HG03095 (cell line): ENCODE measurements at regions not wholly inside any gene's neighbourhood (a gene's known extent, or its start where the extent isn't known, plus 50 kb on each side); places are given as distances from the start of the nearest gene placed in this dataset.
"Not testable (repeated sequence)": the region's sequence is repeated elsewhere in the genome, so short reads cannot be mapped to it uniquely, and the experiment has no call there.

Experiments used
- ATAC-seq: cut with Tn5 transposase; IDR thresholded peaks from one replicate; pipeline ENCODE4 v1.9.1; 2021; ENCODE audit warnings: moderate library complexity; ENCODE audit not compliant: unreplicated experiment

DNA sequence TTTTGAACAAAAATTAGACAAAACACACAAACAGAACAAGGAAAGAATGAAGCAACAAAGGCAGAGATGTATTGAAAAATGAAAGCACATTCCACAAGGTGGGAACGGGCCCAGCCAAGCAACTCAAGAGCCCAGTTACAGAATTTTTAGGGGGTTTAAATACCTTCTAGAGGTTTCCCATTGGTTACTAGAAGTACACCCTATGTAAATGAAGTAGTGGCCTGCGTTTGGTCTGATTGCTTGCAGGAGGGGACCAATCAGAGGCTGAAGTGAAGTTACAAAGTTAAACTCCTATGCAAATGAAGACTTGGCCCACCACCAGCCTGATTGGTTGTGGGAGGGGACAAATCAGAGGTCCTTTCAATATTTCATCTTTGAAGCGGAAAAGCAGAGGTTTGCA, 593.7 kb upstream of the MMS22L start:
- ATAC-seq, result no peak

DNA sequence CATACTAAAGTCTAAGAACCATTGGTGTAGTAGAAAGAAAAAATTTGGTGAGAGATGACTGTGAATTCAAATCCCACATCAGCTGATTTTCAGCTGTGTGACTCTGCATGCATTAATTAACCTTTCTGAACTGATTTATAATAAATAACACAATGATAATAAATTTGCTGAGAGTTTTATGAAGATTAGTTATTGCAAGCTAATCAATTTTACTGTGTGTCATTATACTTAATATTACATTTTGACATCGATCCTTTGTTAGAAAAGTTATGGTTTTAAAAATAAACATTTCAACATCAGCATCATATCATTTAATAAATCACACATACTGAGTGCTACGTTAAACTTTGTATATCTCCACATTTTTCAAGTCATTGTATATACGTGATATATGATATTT, 599.7 kb upstream of the MMS22L start:
- no peak for ATAC-seq

DNA sequence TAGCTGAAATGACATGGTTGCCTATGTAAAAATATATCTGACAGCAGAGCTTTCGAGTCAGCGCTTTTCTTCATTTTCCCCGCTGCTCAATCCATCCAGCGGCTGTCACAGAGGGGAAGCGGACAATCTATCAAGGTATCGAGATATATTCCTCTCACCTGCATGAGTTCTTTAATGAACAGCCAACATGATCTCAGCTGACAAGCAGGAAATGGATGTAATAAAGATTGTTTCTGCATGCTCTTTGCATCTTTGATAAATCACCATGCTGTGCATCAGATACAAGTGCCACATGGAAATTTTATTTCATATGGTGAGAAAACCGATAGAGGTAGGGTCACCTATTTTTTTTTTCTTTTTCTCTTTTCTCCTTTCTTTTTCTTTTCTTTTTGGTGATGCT, 602.3 kb upstream of the MMS22L start:
- no peak for ATAC-seq

DNA sequence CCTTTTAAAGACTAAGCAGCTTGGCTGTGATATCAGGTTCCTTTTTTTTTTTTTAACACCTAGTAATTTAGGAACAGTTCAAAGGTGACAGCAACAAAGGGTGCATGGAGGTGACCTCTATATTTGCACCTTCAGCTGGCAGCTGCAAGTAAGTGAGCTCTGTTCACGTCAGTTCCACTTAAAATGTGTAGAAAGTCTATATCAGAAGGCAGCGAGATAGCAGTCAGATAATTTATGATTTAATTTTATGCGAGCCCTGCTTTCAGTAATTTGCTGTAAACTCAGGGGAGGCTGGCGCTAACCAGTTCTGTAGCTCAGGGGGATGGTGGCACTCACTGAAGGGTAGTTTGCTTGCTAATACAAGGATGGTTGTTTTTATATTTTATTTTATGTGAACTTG, 602.8 kb upstream of the MMS22L start:
- ATAC-seq, result no peak

DNA sequence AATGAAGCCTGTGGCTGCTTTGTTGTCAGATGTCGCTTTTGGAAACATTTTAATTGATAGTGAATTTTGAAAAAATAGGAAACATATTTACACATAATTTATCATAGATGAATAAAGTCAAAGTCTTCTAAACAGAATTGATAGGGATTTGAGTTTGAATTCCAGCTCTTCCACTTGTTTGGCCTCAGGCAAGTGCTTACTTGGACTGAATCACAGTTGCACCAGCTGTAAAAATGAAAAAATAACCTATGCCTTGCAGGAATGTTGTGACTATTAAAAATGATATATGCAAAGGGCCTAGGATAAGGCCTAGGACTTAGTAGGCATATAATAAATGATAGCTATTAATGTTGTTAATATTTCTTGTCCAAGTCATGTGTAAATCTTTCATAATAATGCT, 618.5 kb upstream of the MMS22L start:
- no peak for ATAC-seq

DNA sequence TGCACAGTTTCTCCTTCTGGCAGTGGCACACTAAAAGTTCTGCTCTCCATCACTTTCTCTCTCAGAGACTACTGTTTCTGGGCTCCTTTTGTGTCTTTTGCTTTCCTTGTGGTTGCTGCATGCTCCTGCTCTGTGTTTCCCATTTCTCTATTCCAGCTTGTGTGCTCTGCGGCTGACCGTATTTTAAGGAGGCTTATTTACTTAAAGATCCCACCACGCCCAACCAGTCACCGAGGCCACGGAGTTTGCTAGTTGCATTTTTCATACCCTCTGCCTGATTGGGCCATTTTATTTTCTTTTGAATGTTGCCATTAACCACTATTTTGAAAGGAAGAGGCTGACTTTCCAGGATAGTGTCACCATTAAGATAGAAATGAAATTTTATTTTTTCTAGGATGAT, 626.4 kb upstream of the MMS22L start:
- ATAC-seq, result no peak

- no peak for ATAC-seq
Observed at GRCh38 chr6:97913721-97914120, 630.7 kb upstream of the MMS22L start.

- ATAC-seq, result no peak
Observed at GRCh38 chr6:97914912-97915311, 631.9 kb upstream of the MMS22L start.

DNA sequence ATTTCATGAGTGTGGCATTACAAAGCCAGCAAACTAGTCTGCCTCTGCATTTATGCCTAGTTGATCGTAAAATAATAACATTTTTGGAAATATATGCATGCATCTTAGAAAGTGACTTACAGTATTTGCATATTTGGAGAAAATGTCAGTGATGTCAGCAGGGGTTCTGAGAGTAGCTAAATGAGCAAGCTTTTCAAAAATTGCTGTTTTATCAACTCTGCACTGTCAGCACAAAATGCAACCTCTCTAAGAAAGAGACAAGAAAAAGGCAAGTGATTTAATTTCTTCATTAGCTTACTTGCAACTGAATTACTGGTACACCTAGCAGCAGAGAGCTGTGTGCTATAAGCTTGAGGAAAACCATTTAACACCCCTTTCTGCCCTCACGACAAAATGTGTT, 632.5 kb upstream of the MMS22L start:
- no peak for ATAC-seq

- no peak for ATAC-seq
Observed at GRCh38 chr6:97917369-97917768, 634.4 kb upstream of the MMS22L start.

- no peak for ATAC-seq
Observed at GRCh38 chr6:97919046-97919445, 636.0 kb upstream of the MMS22L start.

DNA sequence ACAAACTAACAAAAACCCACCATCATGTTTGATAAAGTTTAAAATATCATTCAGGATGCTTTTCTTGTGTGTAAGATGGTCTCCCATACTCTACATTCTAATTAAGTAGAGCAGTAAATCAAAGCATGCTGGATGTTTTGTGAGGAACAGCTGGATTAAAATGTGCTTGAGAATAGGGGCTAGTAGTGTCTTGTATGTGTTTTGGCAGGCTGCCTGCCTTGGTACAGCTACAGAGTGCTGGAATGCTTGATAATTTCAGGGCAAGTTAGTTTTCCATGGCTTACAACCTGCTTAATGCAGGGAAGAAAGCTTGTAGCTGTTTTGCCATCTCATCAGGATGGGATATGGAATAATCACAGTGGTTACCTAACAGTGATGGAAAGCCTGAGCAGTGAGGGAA, 636.6 kb upstream of the MMS22L start:
- ATAC-seq, result no peak

- ATAC-seq, result no peak
Observed at GRCh38 chr6:97923249-97923648, 640.2 kb upstream of the MMS22L start.

DNA sequence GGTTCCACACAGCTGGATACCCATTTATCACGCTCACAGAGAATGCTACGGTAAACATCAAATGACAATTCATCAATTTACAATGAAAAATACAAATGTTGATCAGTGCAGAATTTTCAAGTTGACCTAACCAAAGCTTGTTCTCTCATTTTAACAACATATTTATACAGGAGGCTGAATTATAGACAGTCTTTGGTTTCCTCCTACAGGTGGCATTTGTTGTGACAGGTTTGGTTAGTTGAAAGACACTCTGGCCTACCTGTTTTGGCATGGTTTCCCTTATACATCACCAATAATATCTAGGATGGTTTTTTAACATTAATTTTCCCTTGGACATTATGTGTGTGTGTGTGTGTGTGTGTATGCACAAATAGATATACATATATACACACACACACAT, 642.5 kb upstream of the MMS22L start:
- ATAC-seq, result no peak

DNA sequence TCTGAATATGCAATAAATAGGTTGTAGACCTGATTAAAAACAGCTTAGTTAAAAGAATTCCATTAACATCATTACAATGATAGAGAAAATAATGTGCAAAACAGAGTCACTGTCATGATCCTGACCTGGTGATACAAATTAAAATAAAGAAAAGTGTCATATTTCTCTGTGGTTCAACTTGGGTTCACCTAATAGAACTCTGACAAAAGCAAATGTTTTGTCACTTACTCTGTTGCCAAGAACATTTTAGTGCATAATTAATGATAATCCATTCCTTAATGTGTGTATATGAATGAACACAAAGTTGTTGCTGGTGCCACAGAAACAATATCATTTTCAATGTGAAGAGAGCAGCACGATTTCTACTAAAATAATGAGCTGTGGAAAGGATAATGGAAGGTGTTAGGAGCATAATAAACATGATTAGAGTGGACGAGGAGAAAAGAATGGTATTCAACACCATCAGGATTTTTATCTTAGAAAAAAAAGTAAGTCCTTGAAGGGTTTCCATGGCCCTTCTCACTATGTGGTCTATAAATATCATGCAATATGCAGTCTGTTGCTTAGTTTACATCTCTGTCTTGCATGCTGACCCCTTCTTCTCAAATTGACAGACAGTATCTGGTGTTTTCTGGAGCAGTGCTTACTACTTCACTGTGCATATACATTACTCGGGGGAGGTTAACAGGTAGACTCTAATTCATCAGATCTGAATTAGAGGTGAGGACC, 656.6 kb upstream of the MMS22L start:
- no peak for ATAC-seq

DNA sequence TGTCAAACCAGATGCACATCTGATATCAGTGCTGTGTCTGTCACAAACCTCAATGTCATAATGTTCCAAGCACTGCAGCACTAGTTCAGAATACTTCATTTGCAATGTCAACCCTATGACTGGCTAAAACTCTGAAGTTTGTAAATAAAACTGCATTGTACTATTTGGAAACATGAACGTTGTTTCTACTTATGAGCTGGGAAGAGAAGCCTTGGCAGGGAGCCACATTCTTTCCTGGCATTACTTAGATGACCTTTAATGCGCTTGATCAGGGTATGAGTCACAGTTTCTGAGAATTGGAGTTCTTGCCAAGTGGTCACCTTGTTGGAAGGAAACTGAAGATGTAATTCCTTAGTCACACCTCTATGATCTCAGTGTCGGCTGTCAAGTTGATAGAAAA, 664.8 kb upstream of the MMS22L start:
- ATAC-seq, result no peak

DNA sequence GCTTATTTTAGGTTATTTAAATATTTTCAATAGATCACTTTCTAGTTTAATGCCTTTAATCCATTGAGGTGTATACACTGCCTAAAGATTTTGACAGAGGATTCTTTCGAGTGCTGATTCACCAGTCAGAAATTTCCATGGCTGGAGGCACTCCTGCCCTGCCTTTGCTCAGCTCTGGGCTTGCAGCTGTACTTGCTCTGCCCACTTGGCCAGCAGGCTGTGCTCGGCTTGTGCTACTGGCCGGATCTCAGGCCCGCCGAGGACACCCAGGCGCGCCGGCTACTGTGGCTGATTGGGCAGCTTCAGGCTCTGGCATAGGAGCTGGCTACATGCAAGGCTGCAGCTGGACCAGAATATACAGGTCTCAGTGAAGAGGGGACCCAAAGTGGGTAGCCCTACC, 675.1 kb upstream of the MMS22L start:
- no peak for ATAC-seq

DNA sequence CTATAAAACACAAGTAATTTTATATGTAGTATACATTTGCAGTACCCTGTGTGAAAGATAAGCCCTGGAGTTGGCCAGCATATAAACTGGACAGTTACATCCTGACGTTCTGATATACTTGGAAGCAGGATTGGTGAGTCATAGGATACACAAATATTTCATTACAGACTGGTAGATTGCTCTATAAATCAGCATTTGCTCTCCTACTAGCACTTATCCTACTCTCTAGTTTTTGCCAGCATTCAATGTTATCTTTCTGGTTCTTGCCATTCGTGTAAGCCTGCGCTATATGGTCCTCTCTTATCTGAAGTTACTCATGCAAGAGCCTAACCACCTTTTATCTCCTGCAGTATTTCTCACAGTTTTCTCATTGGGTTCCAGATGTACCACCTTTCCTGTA, 680.2 kb upstream of the MMS22L start:
- ATAC-seq, result no peak

GRCh38 chr6:97969065-97969464, 686.0 kb upstream of the MMS22L start:
- ATAC-seq, result no peak

- ATAC-seq, result no peak
Observed at GRCh38 chr6:97977084-97977483, 694.1 kb upstream of the MMS22L start.

- no peak for ATAC-seq
Observed at GRCh38 chr6:97978855-97979271, 695.8 kb upstream of the MMS22L start.

DNA sequence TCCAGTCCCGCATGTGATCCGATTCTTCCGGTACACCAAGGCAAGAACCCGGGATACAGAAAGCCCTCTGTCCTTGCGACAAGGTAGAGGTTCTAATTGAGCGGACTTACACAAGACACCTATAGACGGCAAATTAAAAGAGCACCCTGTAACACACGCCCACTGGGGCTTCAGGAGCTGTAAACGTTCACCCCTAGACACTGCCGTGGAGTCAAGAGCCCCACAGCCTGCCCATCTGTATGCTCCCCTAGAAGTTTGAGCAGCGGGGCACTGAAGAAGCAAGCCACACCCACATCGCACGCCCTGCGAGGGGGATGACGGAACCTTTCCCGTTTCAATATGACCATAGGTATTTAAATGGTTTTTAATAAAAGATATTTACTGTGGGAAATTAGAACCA, 696.3 kb upstream of the MMS22L start:
- ATAC-seq, result not testable (repeated sequence)

- no peak for ATAC-seq
Observed at GRCh38 chr6:97989451-97989850, 706.4 kb upstream of the MMS22L start.
